ENCODE measurements at regions not wholly inside any gene's neighbourhood (a gene's known extent, or its start where the extent isn't known, plus 50 kb on each side); places are given as distances from the start of the nearest gene placed in this dataset.

DNA sequence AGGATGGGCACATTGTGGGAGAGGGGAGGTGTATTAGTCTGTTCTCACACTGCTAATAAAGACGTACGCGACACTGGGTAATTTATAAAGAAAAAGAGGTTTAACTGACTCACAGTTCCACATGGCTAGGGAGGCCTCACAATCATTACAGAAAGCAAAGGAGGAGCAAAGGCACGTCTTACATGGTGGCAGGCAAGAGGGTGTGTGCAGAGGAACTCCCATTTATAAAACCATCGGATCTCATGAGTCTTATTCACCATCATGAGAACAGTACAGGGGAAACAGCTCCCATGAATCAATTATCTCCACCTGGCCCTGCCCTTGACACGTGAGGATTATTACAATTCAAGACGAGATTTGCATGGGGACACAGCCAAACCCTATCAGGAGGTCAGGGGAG is 266.7 kb downstream of the HAUS1 start (continued):
- TF ChIP-seq ZBTB11 (tag by site-specific recombination; conservative IDR thresholded peaks at IDR 0.05; ENCODE audit: low read depth) (no peak), RBAK (tag by site-specific recombination; IDR thresholded peaks at IDR 0.05) (no peak), ZNF626 (tag by site-specific recombination; IDR thresholded peaks at IDR 0.05) (no peak), SETDB1 (IDR thresholded peaks at IDR 0.05; ENCODE audit: insufficient read length, low read length) (no peak)

DNA sequence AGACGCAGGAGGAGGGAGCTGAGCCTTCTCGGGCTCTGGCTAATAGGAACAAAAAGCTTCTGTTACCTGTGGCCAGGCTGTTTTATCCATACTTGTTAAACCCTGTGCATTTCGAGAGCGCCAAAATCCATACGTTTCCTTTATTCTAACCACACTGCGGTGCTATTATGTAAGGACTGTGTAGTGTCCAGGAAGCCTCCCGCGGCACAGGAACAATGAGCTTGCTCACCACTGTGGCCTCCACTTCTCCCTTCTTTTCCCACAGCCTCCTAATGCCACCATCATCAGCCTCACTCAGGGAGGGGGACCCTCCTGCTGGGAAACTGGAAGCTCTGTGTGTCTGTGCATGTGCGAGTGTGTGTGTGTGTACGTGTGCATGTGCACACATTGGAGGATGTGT is 268.5 kb downstream of the HAUS1 start:
- Histone ChIP-seq H3K4me1 (ENCODE audit: control insufficient read depth, insufficient read depth, low read length) (no peaks in the 10 kb centered on the region), H3K36me3 (ENCODE audit: control insufficient read depth in 2 of 2, insufficient read depth in 1 of 2, low read length in 2 of 2) (no peaks in the 10 kb centered on the region), H3K9me3 (ENCODE audit: control insufficient read depth, insufficient read depth, low read depth, low read length) (no peaks in the 10 kb centered on the region), H3K4me3 (ENCODE audit: low read depth, low read length) (no peak overlapping the region), H3K27ac (ENCODE audit: extremely low read depth, low read depth, low read length) (no peak overlapping the region)
- POLR2A ChIA-PET = no interaction called here
- TF ChIP-seq GLIS1 (tag by site-specific recombination; IDR thresholded peaks at IDR 0.05) (no peak), CTCF (tag by site-specific recombination; IDR thresholded peaks at IDR 0.05) (no peak), SCRT1 (tag by site-specific recombination; IDR thresholded peaks at IDR 0.05; ENCODE audit: borderline replicate concordance) (no peak), ZNF791 (tag by site-specific recombination; IDR thresholded peaks at IDR 0.05) (no peak), ZNF473 (tag by site-specific recombination; IDR thresholded peaks at IDR 0.05) (no peak), ZNF623 (tag by site-specific recombination; IDR thresholded peaks at IDR 0.05) (no peak), ZNF555 (tag by site-specific recombination; conservative IDR thresholded peaks at IDR 0.05) (no peak), HOXA7 (CRISPR knock-in tag; IDR thresholded peaks at IDR 0.05; ENCODE audit: borderline replicate concordance) (no peak), ZNF707 (tag by site-specific recombination; IDR thresholded peaks at IDR 0.05) (no peak), ZNF530 (tag by site-specific recombination; IDR thresholded peaks at IDR 0.05; ENCODE audit: low read depth) (no peak)
- TF ChIP-seq, protein P1, sequence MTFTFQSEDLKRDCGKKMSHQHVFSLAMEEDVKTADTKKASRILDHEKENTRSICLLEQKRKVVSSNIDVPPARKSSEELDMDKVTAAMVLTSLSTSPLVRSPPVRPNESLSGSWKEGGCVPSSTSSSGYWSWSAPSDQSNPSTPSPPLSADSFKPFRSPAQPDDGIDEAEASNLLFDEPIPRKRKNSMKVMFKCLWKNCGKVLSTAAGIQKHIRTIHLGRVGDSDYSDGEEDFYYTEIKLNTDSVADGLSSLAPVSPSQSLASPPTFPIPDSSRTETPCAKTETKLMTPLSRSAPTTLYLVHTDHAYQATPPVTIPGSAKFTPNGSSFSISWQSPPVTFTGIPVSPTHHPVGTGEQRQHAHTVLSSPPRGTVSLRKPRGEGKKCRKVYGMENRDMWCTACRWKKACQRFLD (tag by site-specific recombination; IDR thresholded peaks at IDR 0.05) = no peak
- TF ChIP-seq, protein P2, sequence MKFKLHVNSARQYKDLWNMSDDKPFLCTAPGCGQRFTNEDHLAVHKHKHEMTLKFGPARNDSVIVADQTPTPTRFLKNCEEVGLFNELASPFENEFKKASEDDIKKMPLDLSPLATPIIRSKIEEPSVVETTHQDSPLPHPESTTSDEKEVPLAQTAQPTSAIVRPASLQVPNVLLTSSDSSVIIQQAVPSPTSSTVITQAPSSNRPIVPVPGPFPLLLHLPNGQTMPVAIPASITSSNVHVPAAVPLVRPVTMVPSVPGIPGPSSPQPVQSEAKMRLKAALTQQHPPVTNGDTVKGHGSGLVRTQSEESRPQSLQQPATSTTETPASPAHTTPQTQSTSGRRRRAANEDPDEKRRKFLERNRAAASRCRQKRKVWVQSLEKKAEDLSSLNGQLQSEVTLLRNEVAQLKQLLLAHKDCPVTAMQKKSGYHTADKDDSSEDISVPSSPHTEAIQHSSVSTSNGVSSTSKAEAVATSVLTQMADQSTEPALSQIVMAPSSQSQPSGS (tag by site-specific recombination; IDR thresholded peaks at IDR 0.05; ENCODE audit: low read depth) = no peak
- CTCF ChIA-PET = interaction anchor here (1.0 kb wide), 1 partner anchor 199 kb away, joined by 3 read pairs; a partner anchor contains a TSS

DNA sequence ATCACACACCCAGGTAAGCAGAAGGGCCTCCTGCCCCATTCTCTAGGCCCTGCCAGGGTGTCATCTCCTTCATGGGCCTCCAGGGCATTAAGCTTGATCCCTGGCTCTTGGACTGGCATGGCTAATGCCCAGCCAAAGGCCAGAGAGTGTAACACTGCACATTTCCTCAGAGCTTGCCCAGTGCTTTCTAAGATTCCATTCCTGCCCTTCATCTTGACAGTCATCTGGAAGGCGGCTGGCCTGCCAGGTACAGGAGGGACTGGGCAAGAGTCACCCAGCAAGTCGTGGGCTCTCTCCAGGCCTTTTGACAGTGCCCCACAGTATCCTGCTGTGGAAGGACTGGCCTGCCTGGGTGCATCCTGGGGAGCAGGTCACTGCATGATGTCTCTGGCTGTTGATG is 268.9 kb downstream of the HAUS1 start:
- no peaks in the 10 kb centered on the region for H3K9me3 ChIP-seq (ENCODE audit: control insufficient read depth, insufficient read depth, low read depth, low read length)
- ChIA-PET CTCF (interaction anchor here (1.0 kb wide), 1 partner anchor 200 kb away, joined by 3 read pairs; a partner anchor contains a TSS), POLR2A (no interaction called here)
- H3K27ac ChIP-seq (ENCODE audit: extremely low read depth, low read depth, low read length) = no peak overlapping the region
- H3K36me3 ChIP-seq (ENCODE audit: control insufficient read depth in 2 of 2, insufficient read depth in 1 of 2, low read length in 2 of 2) = no peaks in the 10 kb centered on the region
- TF ChIP-seq ZNF560 (tag by site-specific recombination; IDR thresholded peaks at IDR 0.05; ENCODE audit: borderline replicate concordance) (no peak), ZNF10 (tag by site-specific recombination; IDR thresholded peaks at IDR 0.05) (no peak), ZIC2 (tag by site-specific recombination; IDR thresholded peaks at IDR 0.05) (peak; percentile 22; the same call in 1 of the 2 replicates)
- no peak overlapping the region for H3K4me3 ChIP-seq (ENCODE audit: low read depth, low read length)
- no peaks in the 10 kb centered on the region for H3K4me1 ChIP-seq (ENCODE audit: control insufficient read depth, insufficient read depth, low read length)
